GM18499 (cell line): ENCODE measurements at regions not wholly inside any gene's neighbourhood (a gene's known extent, or its start where the extent isn't known, plus 50 kb on each side); places are given as distances from the start of the nearest gene placed in this dataset.
A peak's percentile ranks its signal among the peaks of the same experiment; 100 is the strongest.
"Not testable (repeated sequence)": the region's sequence is repeated elsewhere in the genome, so short reads cannot be mapped to it uniquely, and the experiment has no call there.

Experiments used
- ATAC-seq: cut with Tn5 transposase; IDR thresholded peaks from one replicate; pipeline ENCODE4 v1.9.1; 2021; ENCODE audit warnings: moderate number of reproducible peaks; ENCODE audit not compliant: insufficient read depth, unreplicated experiment

- ATAC-seq: no peak
Observed at GRCh38 chr16:72658888-72659717, 388.8 kb downstream of the ZFHX3 start.

GRCh38 chr16:72657791-72658190 lies 390.1 kb downstream of the ZFHX3 start:
- peak; percentile 79 for ATAC-seq

DNA sequence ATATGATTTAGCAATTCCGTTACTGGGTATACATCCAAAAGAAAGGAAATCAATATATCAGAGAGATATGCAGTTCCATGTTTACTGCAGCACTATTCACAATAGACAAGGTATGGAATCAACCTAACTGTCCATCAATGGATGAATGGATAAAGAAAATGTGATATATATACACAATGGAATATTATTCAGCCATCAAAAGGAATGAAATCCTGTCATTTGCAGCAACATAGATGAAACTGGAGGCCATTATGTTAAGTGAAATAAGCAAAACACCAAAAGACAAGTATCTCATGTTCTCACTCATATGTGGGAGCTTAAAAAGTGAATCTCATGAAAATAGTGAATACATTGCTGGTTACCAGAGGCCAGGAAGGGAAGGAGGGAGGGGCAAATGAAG lies 390.8 kb downstream of the ZFHX3 start:
- ATAC-seq: no peak

GRCh38 chr16:72654535-72654934 lies 393.4 kb downstream of the ZFHX3 start:
- no peak for ATAC-seq

DNA sequence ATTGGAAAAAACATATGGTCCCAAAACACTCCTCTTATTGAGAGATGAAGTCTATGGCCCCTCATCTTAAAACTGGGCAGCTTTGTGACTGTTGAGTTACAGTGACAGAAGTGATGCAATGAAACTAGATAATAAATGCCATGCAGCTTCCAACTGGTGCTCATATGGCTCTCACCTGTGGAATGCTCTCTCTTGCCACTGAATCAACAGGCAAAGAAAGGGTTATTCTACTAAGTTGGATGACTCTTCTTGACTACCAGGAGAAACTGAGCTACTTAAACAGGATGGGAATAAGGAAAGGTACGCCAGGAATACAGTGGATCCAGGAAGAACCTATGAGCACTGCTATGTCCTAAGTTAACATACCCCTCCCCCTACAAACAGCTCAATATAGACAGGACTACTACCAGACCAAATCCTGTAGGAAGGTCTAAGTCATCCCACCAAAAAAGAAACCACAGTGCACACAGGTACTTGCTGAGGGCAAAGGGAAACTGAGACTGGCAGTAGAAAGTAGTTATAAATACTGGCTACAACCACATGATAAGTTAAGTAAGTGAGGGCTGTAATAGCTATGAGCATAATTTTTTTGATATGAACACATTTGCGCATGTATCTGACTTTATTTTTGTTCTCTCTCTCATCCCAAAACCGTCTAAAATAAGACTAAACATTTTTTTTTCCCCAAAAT lies 398.5 kb downstream of the ZFHX3 start:
- no peak for ATAC-seq

DNA sequence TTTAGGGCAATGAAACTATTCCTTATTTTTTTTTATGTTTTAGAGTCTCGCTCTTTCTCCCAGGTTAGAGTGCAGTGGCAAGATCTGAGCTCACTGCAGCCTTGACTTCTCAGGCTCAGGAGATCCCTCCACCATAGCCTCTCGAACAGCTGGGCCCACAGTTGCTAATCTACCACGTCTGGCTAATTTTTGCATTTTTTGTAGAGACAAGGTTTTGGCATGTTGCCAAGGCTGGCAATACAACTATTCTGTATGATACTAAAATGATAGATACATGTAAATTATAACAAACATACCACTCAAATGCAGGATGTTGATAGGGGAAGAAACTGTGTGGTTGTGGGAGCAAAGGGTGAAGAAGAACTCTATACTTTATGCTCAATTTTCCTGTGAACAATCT lies 401.3 kb downstream of the ZFHX3 start:
- no peak for ATAC-seq

DNA sequence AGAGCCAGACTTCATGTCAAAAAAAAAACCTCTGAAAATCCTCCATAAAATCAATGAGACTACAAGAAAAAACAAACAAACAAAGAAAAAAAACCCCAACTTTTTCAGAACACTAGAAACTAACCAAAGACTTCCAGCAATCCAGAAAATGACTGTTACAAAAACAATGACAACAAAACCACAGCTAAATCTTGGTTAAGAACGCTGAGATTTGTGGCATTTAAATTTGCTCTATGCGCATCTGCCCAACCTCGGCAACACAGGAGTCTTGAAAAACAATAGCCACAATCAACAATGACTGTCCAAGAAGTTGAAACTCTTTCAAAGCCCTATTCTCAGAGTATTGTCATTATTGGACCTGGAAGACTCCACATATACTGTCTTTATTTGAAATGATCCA lies 402.4 kb downstream of the ZFHX3 start:
- ATAC-seq: no peak

GRCh38 chr16:72644911-72645310 lies 403.0 kb downstream of the ZFHX3 start:
- ATAC-seq: no peak

DNA sequence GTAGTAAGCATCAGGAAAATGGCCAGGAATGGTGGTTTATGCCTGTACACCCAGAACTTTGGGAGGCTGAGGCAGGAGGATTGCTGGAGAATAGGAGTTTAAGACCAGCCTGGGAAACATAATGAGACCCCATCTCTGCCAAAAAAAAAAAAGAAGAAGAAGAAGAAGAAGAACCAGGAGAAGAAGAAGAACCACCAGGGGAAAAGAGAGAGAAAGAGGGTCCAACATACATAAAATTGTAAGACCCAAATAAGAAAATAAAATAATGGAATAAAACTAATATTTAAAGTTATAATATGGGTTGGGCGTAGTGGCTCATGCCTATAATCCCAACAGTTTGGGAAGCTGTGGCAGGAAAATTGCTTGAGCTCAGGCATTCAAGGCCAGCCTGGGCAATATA lies 408.4 kb downstream of the ZFHX3 start:
- ATAC-seq: no peak

GRCh38 chr16:72637306-72637705 lies 410.6 kb downstream of the ZFHX3 start:
- no peak for ATAC-seq

- ATAC-seq: no peak
Observed at GRCh38 chr16:72635694-72636093, 412.2 kb downstream of the ZFHX3 start.

GRCh38 chr16:72635104-72635503 lies 412.8 kb downstream of the ZFHX3 start:
- no peak for ATAC-seq

DNA sequence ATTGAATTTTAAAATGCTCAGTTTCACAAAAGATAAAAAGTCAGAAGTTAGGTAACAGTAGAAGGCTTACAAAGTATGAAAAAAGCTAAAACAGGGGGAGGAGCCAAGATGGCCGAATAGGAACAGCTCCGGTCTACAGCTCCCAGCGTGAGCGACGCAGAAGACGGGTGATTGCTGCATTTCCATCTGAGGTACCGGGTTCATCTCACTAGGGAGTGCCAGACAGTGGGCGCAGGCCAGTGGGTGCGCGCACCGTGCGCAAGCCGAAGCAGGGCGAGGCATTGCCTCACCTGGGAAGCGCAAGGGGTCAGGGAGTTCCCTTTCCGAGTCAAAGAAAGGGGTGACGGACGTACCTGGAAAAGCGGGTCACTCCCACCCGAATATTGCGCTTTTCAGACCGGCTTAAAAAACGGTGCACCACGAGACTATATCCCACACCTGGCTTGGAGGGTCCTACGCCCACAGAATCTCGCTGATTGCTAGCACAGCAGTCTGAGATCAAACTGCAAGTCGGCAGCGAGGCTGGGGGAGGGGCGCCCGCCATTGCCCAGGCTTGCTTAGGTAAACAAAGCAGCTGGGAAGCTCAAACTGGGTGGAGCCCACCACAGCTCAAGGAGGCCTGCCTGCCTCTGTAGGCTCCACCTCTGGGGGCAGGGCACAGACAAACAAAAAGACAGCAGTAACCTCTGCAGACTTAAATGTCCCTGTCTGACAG lies 420.6 kb downstream of the ZFHX3 start:
- not testable (repeated sequence) for ATAC-seq

- ATAC-seq: no peak
Observed at GRCh38 chr16:72626623-72627022, 421.3 kb downstream of the ZFHX3 start.

GRCh38 chr16:72621651-72622050 lies 426.3 kb downstream of the ZFHX3 start:
- no peak for ATAC-seq

DNA sequence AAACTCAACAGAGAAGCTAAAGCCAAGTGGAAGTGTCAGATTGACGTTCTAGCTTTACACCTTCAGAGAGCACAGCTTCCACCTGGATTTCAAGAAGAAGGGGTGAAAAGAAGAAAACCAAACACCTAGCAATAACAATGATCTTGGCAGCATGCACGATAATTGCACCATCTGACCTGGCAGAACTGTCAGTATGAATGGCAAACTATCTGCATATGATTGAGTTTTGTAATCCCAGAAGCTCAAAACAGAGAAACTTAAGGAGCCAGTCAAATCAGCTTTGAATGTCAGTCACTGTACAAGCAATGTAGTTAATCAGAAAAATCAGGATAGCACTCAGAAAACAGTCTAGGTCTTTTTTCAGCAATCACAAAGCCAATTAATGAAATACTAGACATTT lies 427.1 kb downstream of the ZFHX3 start:
- ATAC-seq: no peak

GRCh38 chr16:72620348-72620747 lies 427.6 kb downstream of the ZFHX3 start:
- ATAC-seq: no peak

DNA sequence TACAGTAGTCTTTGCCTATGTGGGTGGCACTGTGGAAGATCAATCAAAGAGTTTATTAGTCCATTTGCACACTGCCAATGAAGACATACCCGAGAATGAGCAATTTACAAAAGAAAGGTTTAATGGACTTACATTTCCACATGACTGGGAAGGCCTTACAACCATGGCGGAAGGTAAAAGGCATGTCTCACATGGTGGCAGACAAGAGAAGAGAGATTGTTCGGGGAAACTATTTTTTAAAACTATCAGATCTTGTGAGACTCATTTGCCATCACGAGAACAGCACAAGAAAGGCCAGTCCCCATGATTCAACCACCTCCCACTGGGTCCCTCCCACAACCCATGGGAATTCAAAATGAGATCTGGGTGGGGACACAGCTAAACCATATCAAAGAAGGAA lies 432.1 kb downstream of the ZFHX3 start:
- ATAC-seq: no peak

GRCh38 chr16:72612718-72613117 lies 435.2 kb downstream of the ZFHX3 start:
- no peak for ATAC-seq

DNA sequence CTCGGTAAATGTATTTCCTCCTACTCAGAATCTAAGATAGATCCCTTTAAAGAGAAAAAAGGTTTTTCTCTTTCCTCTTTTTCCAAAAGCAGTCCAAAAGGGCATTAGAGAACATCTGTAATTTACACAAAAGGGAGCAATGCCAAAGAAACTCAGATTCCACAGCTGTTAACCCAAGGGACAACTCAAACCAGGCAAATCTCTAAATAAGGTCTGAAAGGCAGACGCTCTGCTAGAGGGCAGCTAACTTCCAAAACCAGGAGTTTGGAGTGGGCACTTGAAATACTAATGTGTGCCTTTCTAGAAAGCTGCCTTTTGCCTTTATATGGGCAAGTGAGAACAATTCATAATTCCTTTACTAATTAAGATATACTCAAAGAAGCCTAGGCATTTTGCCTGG lies 435.7 kb downstream of the ZFHX3 start:
- ATAC-seq: no peak

- no peak for ATAC-seq
Observed at GRCh38 chr16:72609933-72610332, 438.0 kb upstream of the PMFBP1 start.
